GM12878 (cell line): ENCODE measurements at regions not wholly inside any gene's neighbourhood (a gene's known extent, or its start where the extent isn't known, plus 50 kb on each side); places are given as distances from the start of the nearest gene placed in this dataset.

ENCODE experiments used
- ATAC-seq: fragments of 200-7000 bp; cut with Tn5 transposase; 3 replicates; pipeline ENCODE4 v1.9.1; 2020; ENCODE audit warnings: mild to moderate bottlenecking, moderate library complexity
- BruUV-seq: library from RNA; stranded (reverse); fragments of 400-500 nt; replicated peaks from 2 replicates; lab custom pipeline; 2021; lab: Mats Ljungman, UMichigan
- CTCF ChIA-PET: fragments of 300-600 bp; sonication (Branson Sonifier 250); formaldehyde crosslinking; extraction: SDS; loops from one replicate; lab custom pipeline; 2021; ENCODE audit warnings: inconsistent platforms; lab: Yijun Ruan, JAX
- POLR2A ChIA-PET: fragments of 350-600 bp; formaldehyde crosslinking; extraction: SDS; loops from one replicate; lab custom pipeline; 2021; ENCODE audit warnings: inconsistent platforms; lab: Charles Lee
- RAD21 ChIA-PET: fragments of 300-600 bp; sonication (Branson Sonifier 250); formaldehyde crosslinking; loops from one replicate; lab custom pipeline; 2023; ENCODE audit warnings: antibody characterized with exemption; ENCODE audit not compliant: unreplicated experiment; lab: Charles Lee
- SMC1A ChIA-PET: fragments of 300-600 bp; sonication (Branson Sonifier 250); formaldehyde crosslinking; loops from one replicate; lab custom pipeline; 2023; ENCODE audit not compliant: unreplicated experiment, uncharacterized antibody; lab: Charles Lee
- DNase-seq: peaks from one replicate; pipeline ENCODE4 v3.0.0-alpha.2; 2011; ENCODE audit warnings: low read depth, low spot score
- FAIRE-seq: peaks from 3 replicates; lab custom pipeline; 2011; peaks lifted over from hg19 to GRCh38; lab: Jason Lieb, UNC
- H2AFZ ChIP-seq: 2 replicates; pipeline ENCODE4 v1.6.0; 2011; ENCODE audit warnings: low read depth, low read length, control low read depth; ENCODE audit not compliant: control insufficient read depth
- H3K27ac ChIP-seq: 2 replicates; pipeline ENCODE4 v1.5.1; 2011; ENCODE audit warnings: control low read depth; ENCODE audit not compliant: control insufficient read depth, insufficient read depth
- H3K27me3 ChIP-seq, 2 experiments: replicated peaks in 1 of 2; 2 replicates each; pipeline versions ENCODE4 v1.6.0 to v1.6.1; 2011; ENCODE audit warnings: low read length in 1 of 2; ENCODE audit not compliant: control insufficient read depth in 2 of 2, insufficient read depth in 2 of 2
- H3K36me3 ChIP-seq, 2 experiments: 2 replicates each; pipeline ENCODE4 v1.5.1; 2011; ENCODE audit warnings: low read length in 1 of 2; ENCODE audit not compliant: control insufficient read depth in 2 of 2, insufficient read depth in 2 of 2
- H3K4me1 ChIP-seq: 2 replicates; pipeline ENCODE4 v1.6.1; 2011; ENCODE audit warnings: mild to moderate bottlenecking, low read length, moderate library complexity, mixed read lengths; ENCODE audit not compliant: control insufficient read depth, insufficient read depth
- H3K4me2 ChIP-seq: 2 replicates; pipeline ENCODE4 v1.6.0; 2011; ENCODE audit warnings: control low read depth; ENCODE audit not compliant: control insufficient read depth, insufficient read depth
- H3K4me3 ChIP-seq: fragments of 200-600 bp; sonication (generic); 2 replicates; pipeline ENCODE4 v1.5.1; 2016
- H3K79me2 ChIP-seq: 2 replicates; pipeline ENCODE4 v1.6.0; 2011; ENCODE audit warnings: low read length; ENCODE audit not compliant: control insufficient read depth, insufficient read depth
- H3K9ac ChIP-seq: 2 replicates; pipeline ENCODE4 v1.8.0; 2011; ENCODE audit warnings: low read length, control low read depth, mixed read lengths; ENCODE audit not compliant: control insufficient read depth, insufficient read depth
- H3K9me3 ChIP-seq: replicated peaks from 3 replicates; pipeline ENCODE4 v1.5.1; 2011; ENCODE audit warnings: mild to moderate bottlenecking, low read length; ENCODE audit not compliant: control insufficient read depth, insufficient read depth
- H4K20me1 ChIP-seq: 2 replicates; pipeline ENCODE4 v1.6.0; 2011; ENCODE audit not compliant: control insufficient read depth, insufficient read depth
- ATF7 ChIP-seq: fragments of 450-650 bp; IDR thresholded peaks from 2 replicates; pipeline ENCODE4 v1.6.1; 2016; ENCODE audit warnings: low read depth, mild to moderate bottlenecking
- EZH2 ChIP-seq: IDR thresholded peaks from 2 replicates; pipeline ENCODE4 v1.6.1; 2012; ENCODE audit warnings: low read depth, mild to moderate bottlenecking, control low read depth, inconsistent platforms, low read length, borderline replicate concordance; ENCODE audit not compliant: control insufficient read depth
- IKZF2 ChIP-seq, 2 experiments: fragments of 450-650 bp; IDR thresholded peaks; 2 replicates each; pipeline ENCODE4 v1.6.1; 2017; ENCODE audit warnings: mild to moderate bottlenecking in 2 of 2, moderate library complexity in 2 of 2
- KAT2A ChIP-seq: conservative IDR thresholded peaks from 2 replicates; pipeline ENCODE4 v1.6.1; 2011; ENCODE audit warnings: low read depth, low read length; ENCODE audit not compliant: control insufficient read depth
- MEF2B ChIP-seq: fragments of 450-650 bp; IDR thresholded peaks from 2 replicates; pipeline ENCODE4 v1.6.1; 2018; ENCODE audit warnings: mild to moderate bottlenecking, moderate library complexity; ENCODE audit not compliant: partially characterized antibody, poor library complexity, severe bottlenecking
- NBN ChIP-seq: fragments of 450-650 bp; IDR thresholded peaks from 2 replicates; pipeline ENCODE4 v1.6.1; 2016
- NFIC ChIP-seq: IDR thresholded peaks from 2 replicates; pipeline ENCODE4 v1.6.1; 2012; ENCODE audit warnings: low read depth, mild to moderate bottlenecking, inconsistent platforms, low read length, moderate library complexity
- NFXL1 ChIP-seq: fragments of 450-650 bp; IDR thresholded peaks from 2 replicates; pipeline ENCODE4 v1.6.1; 2017; ENCODE audit warnings: antibody characterized with exemption, mild to moderate bottlenecking, borderline replicate concordance
- NFYB ChIP-seq: IDR thresholded peaks from 2 replicates; pipeline ENCODE4 v1.6.1; 2011; ENCODE audit warnings: low read depth, mild to moderate bottlenecking, low read length, improper control_type of control experiment, moderate library complexity; ENCODE audit not compliant: insufficient read depth
- NKRF ChIP-seq: fragments of 450-650 bp; conservative IDR thresholded peaks from 2 replicates; pipeline ENCODE4 v1.6.1; 2017; ENCODE audit warnings: mild to moderate bottlenecking, moderate library complexity
- NR2C2 ChIP-seq: IDR thresholded peaks from 2 replicates; pipeline ENCODE4 v1.6.1; 2011; ENCODE audit warnings: borderline replicate concordance, low read depth; ENCODE audit not compliant: control insufficient read depth, insufficient read length
- PAX8 ChIP-seq: fragments of 450-650 bp; IDR thresholded peaks from 2 replicates; pipeline ENCODE4 v1.6.1; 2017; ENCODE audit warnings: mild to moderate bottlenecking, moderate library complexity
- SMAD5 ChIP-seq: IDR thresholded peaks from 2 replicates; pipeline ENCODE4 v1.6.1; 2016; ENCODE audit warnings: antibody characterized with exemption, low read depth
- YY1 ChIP-seq: IDR thresholded peaks from 2 replicates; pipeline ENCODE4 v1.6.1; 2011; ENCODE audit warnings: low read depth, mild to moderate bottlenecking, low read length
- ZNF207 ChIP-seq: fragments of 450-650 bp; IDR thresholded peaks from 2 replicates; pipeline ENCODE4 v1.6.1; 2014; ENCODE audit warnings: antibody characterized with exemption, mild to moderate bottlenecking, borderline replicate concordance
- ZNF592 ChIP-seq: fragments of 450-650 bp; IDR thresholded peaks from 2 replicates; pipeline ENCODE4 v1.6.1; 2017; ENCODE audit warnings: mild to moderate bottlenecking, moderate library complexity
- WGBS: methylation state at CpG from one replicate; pipeline ENCODE4 v1.1.6; 2016; ENCODE audit warnings: low lambda C conversion rate; ENCODE audit not compliant: insufficient replicate concordance, insufficient coverage; ENCODE audit errors: missing lambda C conversion rate; 5-methylcytosine and 5-hydroxymethylcytosine counted together
- in situ Hi-C: fragments of 300-500 bp; cut with MboI; formaldehyde crosslinking; loops from 9 replicates; pipeline ENCODE4 v1.14.3; 2018; ENCODE audit warnings: mixed read lengths
- intact Hi-C: fragments of 100-400 bp; cut with micrococcal nuclease; formaldehyde crosslinking; loops from one replicate; pipeline ENCODE4 v1.14.2; 2022; ENCODE audit not compliant: unreplicated experiment
- TF ChIP-seq, protein P1 (sequence below): fragments of 450-650 bp; IDR thresholded peaks from 2 replicates; pipeline ENCODE4 v1.6.1; 2016; ENCODE audit warnings: mild to moderate bottlenecking

DNA sequence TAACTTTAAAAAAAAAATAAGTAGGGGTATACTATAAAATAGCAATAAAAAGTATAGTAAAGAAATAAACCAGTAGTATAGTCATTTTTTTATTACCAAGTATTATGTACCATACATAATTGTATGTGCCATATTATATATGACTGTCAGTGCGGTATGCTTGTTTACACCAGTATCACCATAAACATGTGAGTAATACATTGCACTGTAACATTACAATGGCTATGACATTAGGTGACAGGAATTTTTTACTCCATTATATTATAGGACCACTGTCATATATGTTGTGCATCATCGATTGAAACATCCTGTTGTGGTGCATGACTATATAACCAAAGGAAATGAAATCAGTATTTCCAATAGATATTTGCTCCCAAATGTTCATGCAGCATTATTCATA, 176.9 kb upstream of the ARHGAP24 start:
- ChIA-PET RAD21 (no interaction called here), SMC1A (no interaction called here), POLR2A (no interaction called here), CTCF (no interaction called here)
- Histone ChIP-seq H2AFZ (no peak overlapping the region), H3K79me2 (no peaks in the 10 kb centered on the region), H3K9ac (no peak overlapping the region), H3K9me3 (no peaks in the 10 kb centered on the region), H3K36me3 (no peaks in the 10 kb centered on the region), H3K4me2 (no peak overlapping the region), H3K4me3 (no peak overlapping the region), H4K20me1 (no peaks in the 10 kb centered on the region), H3K27ac (no peak overlapping the region), H3K4me1 (no peaks in the 10 kb centered on the region), H3K27me3 (no peaks in the 10 kb centered on the region)
- in situ Hi-C loops (no loop called here), intact Hi-C loops (no loop called here)
- no TSS peak for BruUV-seq
- FAIRE-seq (no peak), ATAC-seq (no peak), DNase-seq (no peak)
- 79% methylated on average over 2 of the region's 2 CpGs for WGBS
- TF ChIP-seq NFIC: no peak
- TF ChIP-seq SMAD5: no peak
- TF ChIP-seq IKZF2 (IDR thresholded peaks at IDR 0.05): no peak
- TF ChIP-seq NR2C2: no peak
- TF ChIP-seq ATF7: no peak
- no peak for TF ChIP-seq NFYB
- TF ChIP-seq ZNF207: no peak
- no peak for TF ChIP-seq EZH2
- no peak for TF ChIP-seq ZNF592
- TF ChIP-seq NKRF: no peak
- TF ChIP-seq PAX8: no peak
- TF ChIP-seq YY1: no peak
- TF ChIP-seq, protein P1, sequence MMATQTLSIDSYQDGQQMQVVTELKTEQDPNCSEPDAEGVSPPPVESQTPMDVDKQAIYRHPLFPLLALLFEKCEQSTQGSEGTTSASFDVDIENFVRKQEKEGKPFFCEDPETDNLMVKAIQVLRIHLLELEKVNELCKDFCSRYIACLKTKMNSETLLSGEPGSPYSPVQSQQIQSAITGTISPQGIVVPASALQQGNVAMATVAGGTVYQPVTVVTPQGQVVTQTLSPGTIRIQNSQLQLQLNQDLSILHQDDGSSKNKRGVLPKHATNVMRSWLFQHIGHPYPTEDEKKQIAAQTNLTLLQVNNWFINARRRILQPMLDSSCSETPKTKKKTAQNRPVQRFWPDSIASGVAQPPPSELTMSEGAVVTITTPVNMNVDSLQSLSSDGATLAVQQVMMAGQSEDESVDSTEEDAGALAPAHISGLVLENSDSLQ: no peak
- no peak for TF ChIP-seq KAT2A
- TF ChIP-seq MEF2B: no peak
- no peak for TF ChIP-seq NFXL1
- no peak for TF ChIP-seq NBN
